ENCODE measurements at regions not wholly inside any gene's neighbourhood (a gene's known extent, or its start where the extent isn't known, plus 50 kb on each side); places are given as distances from the start of the nearest gene placed in this dataset.

DNA sequence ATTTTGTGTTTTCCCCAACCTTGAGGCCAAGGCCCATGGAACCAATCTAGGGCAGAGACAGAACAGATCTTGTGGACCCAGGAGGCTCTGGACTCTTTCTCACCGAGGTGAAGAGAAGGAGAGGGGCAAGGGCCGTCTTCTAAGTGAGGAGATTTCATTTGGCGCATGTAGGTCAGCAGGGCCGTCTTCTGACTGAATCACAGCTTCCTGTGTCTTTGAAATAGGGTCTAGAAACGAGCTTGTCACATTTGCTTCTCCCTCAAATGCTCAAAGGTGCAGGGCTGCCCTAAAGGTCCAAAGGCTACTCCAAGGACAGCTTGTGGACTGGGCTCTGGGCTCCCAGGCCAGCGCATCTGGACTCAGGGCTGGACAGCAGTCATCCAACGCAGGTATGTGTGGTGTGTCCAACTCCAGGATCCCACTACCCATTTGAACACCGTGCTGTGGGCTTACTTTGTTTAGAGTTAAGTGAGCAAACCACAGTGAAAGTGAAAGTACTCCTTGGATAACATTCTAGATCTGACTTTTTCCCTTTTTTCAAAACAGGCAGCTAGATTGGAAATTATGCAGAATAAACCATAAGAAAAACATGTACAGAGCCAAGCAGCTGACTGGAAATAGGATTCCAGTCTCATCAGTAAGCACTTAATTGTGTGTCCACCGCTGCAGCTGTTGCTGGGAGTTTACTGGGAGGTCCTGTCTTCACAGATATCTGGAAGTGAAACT lies 357.0 kb downstream of the GADD45G start:
- TF ChIP-seq, protein P1, sequence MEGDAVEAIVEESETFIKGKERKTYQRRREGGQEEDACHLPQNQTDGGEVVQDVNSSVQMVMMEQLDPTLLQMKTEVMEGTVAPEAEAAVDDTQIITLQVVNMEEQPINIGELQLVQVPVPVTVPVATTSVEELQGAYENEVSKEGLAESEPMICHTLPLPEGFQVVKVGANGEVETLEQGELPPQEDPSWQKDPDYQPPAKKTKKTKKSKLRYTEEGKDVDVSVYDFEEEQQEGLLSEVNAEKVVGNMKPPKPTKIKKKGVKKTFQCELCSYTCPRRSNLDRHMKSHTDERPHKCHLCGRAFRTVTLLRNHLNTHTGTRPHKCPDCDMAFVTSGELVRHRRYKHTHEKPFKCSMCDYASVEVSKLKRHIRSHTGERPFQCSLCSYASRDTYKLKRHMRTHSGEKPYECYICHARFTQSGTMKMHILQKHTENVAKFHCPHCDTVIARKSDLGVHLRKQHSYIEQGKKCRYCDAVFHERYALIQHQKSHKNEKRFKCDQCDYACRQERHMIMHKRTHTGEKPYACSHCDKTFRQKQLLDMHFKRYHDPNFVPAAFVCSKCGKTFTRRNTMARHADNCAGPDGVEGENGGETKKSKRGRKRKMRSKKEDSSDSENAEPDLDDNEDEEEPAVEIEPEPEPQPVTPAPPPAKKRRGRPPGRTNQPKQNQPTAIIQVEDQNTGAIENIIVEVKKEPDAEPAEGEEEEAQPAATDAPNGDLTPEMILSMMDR (conservative IDR thresholded peaks at IDR 0.05; ENCODE audit: low read depth in 2 of 2): no peak
- TF ChIP-seq POLR2AphosphoS5 (IDR thresholded peaks at IDR 0.05; ENCODE audit: low read depth): no peak

All from GM23338 (cell line).